Stimulated activated CD4-positive, alpha-beta T cell treated with anti-CD3 and anti-CD28 coated beads, Interleukin-15, amount 100 ng/mL, for 48 hours (primary cell): ENCODE measurements at regions not wholly inside any gene's neighbourhood (a gene's known extent, or its start where the extent isn't known, plus 50 kb on each side); places are given as distances from the start of the nearest gene placed in this dataset.
"Not testable (repeated sequence)": the region's sequence is repeated elsewhere in the genome, so short reads cannot be mapped to it uniquely, and the experiment has no call there.

Source experiments
- DNase-seq, 2 donors: peaks; one replicate each; pipeline ENCODE4 v3.0.0-alpha.2; 2020; ENCODE audit warnings: low read depth in 2 of 2

GRCh38 chr19:27851543-27852060 lies 1361.3 kb downstream of the UQCRFS1 start:
- no peak for DNase-seq

- no peak for DNase-seq
Observed at GRCh38 chr19:27851002-27851481, 1361.9 kb downstream of the UQCRFS1 start.

GRCh38 chr19:27846944-27847343 lies 1366.0 kb downstream of the UQCRFS1 start:
- no peak for DNase-seq

- DNase-seq = no peak
Observed at GRCh38 chr19:27844261-27844660, 1368.7 kb downstream of the UQCRFS1 start.

DNA sequence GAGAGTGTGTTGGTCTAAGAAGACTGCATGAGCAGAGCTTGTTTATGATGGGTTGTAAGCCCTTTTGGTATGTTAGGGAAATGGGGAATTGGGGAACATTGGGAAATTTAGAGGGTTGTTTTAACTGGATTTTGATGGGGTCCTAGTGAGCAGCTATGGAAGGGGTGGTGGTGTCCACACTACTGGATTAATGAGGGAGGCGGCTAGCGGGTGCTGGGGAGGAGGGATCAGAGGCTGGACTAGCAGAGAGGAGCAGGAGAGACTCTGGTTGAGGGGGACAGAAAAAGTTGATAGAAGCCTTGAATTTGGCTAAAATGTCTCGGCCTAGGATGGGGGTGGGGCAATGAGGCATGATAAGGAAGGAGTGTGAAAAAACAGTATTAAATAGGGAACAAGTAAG lies 1369.1 kb downstream of the UQCRFS1 start:
- DNase-seq = no peak

GRCh38 chr19:27833031-27833430 lies 1379.9 kb downstream of the UQCRFS1 start:
- DNase-seq = no peak

GRCh38 chr19:27828829-27829228 lies 1384.1 kb downstream of the UQCRFS1 start:
- no peak for DNase-seq

DNA sequence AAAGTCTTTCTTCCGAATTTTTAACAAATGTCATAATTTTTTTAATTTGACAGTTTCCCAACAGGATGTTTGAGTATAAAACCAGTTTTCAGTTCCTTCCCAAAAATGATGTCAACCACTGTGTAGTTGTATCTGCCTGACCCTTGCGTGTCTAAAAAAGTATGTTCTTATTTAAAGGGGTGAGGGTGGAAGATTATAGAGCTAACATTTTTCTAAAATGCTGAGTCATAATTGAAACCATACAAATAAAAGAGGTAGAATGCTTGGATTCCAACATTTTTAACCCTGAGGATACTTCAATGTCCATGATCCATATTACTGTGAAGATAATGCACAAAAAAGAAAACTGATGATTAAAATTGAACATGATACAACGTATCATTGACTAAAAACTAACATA lies 1388.8 kb downstream of the UQCRFS1 start:
- DNase-seq = no peak

DNA sequence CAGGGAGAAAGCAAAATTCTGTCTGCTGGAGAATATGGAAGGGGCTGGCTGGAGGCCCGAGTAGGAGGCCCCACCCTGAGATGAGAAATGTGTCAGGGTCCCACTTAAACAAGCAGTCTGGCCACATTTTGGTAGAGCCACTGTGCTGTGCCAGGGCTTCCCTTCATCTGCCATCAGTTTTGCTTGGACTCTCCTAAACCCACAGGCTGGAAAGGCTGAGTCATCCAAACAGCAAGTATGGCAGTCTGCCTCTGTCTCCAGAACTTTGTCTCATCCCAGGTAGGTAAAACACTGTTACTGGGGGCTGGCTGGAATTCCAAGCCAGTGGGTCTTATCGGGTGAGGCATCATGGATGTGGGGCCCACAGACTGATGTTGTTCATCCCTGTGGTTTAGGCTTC lies 1390.6 kb downstream of the UQCRFS1 start:
- no peak for DNase-seq

DNA sequence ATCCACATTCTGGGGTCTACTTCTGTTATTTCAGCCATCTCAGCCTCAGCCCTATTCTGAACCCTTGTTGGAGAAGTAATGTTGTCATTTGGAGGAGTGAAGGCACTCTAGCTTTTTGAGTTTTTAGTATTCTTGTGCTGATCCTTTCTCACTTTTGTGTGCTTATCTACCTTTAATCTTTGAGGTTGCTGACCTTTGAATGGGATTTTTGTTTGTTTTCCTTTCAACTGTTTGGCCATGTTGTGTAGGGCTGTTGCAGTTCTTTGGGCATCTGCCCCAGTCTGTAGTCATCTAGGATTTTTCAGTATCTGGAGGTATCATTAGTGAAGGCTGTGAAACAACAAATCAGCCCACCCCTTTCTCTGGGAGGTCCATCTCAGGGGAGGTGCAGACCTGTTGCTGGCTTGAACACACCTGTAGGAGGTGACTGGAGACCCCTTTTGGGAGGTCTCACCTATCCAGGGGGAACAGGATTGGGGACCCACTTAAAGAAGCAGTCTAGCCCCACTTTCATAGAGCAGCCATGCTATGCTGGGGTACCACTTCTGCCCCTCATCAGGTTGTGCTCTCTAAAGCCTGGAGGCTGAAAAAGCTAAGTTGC lies 1391.4 kb downstream of the UQCRFS1 start:
- no peak for DNase-seq

DNA sequence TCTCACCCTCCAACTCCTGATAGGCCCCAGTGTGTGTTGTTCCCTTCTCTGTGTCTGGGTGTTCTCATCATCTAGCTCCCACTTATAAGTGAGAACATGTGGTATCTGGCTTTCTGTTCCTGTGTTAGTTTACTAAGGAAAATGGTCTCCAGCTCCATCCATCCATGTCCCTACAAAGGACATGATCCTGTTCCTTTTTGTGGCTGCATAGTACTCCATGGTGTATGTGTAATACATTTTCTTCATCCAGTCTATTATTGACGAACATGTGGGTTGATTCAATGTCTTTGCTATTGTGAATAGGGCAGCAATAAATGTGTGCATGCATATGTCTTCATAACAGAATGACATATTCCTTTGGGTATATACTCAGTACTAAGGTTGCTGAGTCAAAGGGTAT lies 1397.0 kb downstream of the UQCRFS1 start:
- no peak for DNase-seq

DNA sequence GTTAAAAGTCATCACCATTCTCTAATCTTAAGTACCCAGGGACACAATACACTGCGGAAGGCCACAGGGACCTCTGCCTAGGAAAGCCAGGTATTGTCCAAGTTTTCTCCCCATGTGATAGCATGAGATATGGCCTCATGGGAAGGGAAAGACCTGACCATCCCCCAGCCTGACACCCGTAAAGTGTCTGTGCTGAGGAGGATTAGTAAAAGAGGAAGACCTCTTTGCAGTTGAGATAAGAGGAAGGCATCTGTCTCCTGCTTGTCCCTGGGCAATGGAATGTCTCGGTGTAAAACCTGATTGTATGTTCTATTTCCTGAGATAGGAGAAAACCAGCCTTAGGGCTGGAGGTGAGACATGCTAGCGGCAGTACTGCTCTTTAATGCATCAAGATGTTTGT lies 1398.1 kb downstream of the UQCRFS1 start:
- DNase-seq = not testable (repeated sequence)

DNA sequence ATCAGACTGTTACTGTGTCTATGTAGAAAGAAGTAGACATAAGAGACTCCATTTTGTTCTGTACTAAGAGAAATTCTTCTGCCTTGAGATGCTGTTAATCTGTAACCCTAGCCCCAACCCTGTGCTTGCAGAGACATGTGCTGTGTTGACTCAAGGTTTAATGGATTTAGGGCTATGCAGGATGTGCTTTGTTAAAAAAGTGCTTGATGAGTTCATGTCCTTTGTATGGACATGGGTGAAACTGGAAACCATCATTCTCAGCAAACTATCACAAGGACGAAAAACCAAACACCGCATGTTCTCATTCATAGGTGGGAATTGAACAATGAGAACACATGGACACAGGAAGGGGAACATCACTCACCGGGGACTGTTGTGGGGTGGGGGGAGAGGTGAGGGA lies 1398.7 kb downstream of the UQCRFS1 start:
- not testable (repeated sequence) for DNase-seq

- no peak for DNase-seq
Observed at GRCh38 chr19:27806471-27807070, 1406.4 kb downstream of the UQCRFS1 start.

GRCh38 chr19:27805848-27806247 lies 1407.1 kb downstream of the UQCRFS1 start:
- DNase-seq = no peak

GRCh38 chr19:27802293-27802692 lies 1410.7 kb downstream of the UQCRFS1 start:
- DNase-seq = not testable (repeated sequence)

DNA sequence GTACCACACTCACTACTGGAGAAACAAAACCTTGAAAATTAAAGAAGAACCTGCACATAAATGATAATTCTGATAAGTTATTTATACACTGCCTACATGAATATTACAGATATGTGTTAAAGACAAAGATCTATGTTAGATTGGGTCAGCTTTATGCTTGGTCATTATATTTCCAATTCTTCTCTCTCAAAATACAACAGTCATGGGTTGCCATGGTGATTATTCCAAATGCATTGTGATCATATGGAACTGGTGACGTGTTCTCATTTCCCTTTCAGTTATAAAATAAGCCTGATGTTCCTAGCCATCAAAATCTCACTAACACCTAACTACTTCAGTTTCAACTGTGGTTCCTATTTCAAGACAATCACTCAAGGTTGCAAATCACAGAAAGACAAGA lies 1416.4 kb downstream of the UQCRFS1 start:
- no peak for DNase-seq

- no peak for DNase-seq
Observed at GRCh38 chr19:27796073-27796472, 1416.9 kb downstream of the UQCRFS1 start.

- DNase-seq = no peak
Observed at GRCh38 chr19:27795369-27795768, 1417.6 kb downstream of the UQCRFS1 start.

- DNase-seq = no peak
Observed at GRCh38 chr19:27794494-27795042, 1418.4 kb downstream of the UQCRFS1 start.

GRCh38 chr19:27793644-27794493 lies 1419.1 kb downstream of the UQCRFS1 start:
- peak; percentile 86 to 88 for DNase-seq

DNA sequence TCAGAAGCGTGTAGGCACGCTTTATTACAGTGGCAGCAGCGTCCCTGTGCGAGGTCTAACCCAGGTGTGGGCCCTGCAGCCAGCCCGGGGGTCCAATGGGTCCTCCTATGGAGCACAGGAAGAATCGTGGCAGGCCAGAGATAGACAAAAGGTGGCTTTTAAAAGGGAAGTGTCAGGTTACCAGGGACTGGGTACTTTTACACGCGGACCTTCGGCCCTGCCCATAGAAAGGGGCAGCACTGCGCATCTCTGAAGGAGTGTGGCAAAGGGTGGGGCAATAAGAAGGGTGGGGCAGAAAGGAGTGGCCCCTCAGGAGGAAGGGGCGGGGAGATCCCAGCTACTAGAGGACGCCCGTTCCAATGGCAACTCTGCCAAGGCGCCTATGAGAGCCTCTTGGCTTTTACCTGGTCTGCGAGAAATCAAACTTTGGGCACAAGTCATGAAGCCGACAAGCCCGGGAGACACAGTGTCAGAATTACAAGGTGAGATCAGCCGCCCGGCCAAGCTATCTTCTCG lies 1419.8 kb downstream of the UQCRFS1 start:
- DNase-seq = peak; percentile 61 to 69
